ENCODE measurements at regions not wholly inside any gene's neighbourhood (a gene's known extent, or its start where the extent isn't known, plus 50 kb on each side); places are given as distances from the start of the nearest gene placed in this dataset.

- no peaks in the 10 kb centered on the region for H3K4me1 ChIP-seq (ENCODE audit: control insufficient read depth in 1 of 2, insufficient read depth in 2 of 2, low read length in 2 of 2)
- H3K4me3 ChIP-seq (ENCODE audit: low read depth in 1 of 2, low read length in 2 of 2), result no peak overlapping the region
- H3K36me3 ChIP-seq (ENCODE audit: control insufficient read depth in 1 of 2, insufficient read depth in 2 of 2, low read length in 2 of 2), result no peaks in the 10 kb centered on the region
- no peak overlapping the region for H3K27ac ChIP-seq (ENCODE audit: low read length)
- H3K27me3 ChIP-seq (ENCODE audit: low read depth, low read length), result no peaks in the 10 kb centered on the region
- no peaks in the 10 kb centered on the region for H3K9me3 ChIP-seq (ENCODE audit: control insufficient read depth in 1 of 2, low read length in 2 of 2)
Observed at GRCh38 chr3:5304789-5305683, 117.5 kb downstream of the EDEM1 start.

DNA sequence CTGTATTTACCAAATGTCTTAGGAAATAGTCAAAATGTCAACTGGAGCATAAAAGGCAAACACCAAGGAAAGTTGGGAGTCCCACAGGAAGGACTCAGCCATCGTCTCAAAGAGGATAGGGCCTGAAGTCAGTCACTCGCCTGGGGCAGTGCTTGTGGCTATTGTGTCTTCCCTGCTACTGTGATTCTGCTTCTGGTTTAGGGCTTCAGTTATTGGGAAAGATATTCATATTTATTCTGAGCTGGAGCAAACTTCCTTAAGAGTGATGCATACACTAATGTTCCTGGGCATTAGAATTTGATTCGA is 118.1 kb downstream of the EDEM1 start:
- Histone ChIP-seq H3K27me3 (ENCODE audit: low read depth, low read length) (no peaks in the 10 kb centered on the region), H3K4me3 (ENCODE audit: low read depth in 1 of 2, low read length in 2 of 2) (no peak overlapping the region)

GRCh38 chr3:5309171-5309570 is 121.7 kb downstream of the EDEM1 start:
- no peak overlapping the region for H3K4me3 ChIP-seq (ENCODE audit: low read depth in 1 of 2, low read length in 2 of 2)
- H3K27me3 ChIP-seq (ENCODE audit: low read depth, low read length), result no peaks in the 10 kb centered on the region
- no peak overlapping the region for H3K27ac ChIP-seq (ENCODE audit: low read length)
- H3K4me1 ChIP-seq (ENCODE audit: control insufficient read depth in 1 of 2, insufficient read depth in 2 of 2, low read length in 2 of 2), result no peaks in the 10 kb centered on the region
- no peaks in the 10 kb centered on the region for H3K36me3 ChIP-seq (ENCODE audit: control insufficient read depth in 1 of 2, insufficient read depth in 2 of 2, low read length in 2 of 2)
- no peaks in the 10 kb centered on the region for H3K9me3 ChIP-seq (ENCODE audit: control insufficient read depth in 1 of 2, low read length in 2 of 2)

More for the DNA sequence above, 118.1 kb downstream of the EDEM1 start:
- H3K4me1 ChIP-seq (ENCODE audit: control insufficient read depth in 1 of 2, insufficient read depth in 2 of 2, low read length in 2 of 2), result no peaks in the 10 kb centered on the region
- no peaks in the 10 kb centered on the region for H3K36me3 ChIP-seq (ENCODE audit: control insufficient read depth in 1 of 2, insufficient read depth in 2 of 2, low read length in 2 of 2)
- H3K9me3 ChIP-seq (ENCODE audit: control insufficient read depth in 1 of 2, low read length in 2 of 2), result no peaks in the 10 kb centered on the region
- no peak overlapping the region for H3K27ac ChIP-seq (ENCODE audit: low read length)

GRCh38 chr3:5309602-5310001 is 122.1 kb downstream of the EDEM1 start:
- Histone ChIP-seq H3K27me3 (ENCODE audit: low read depth, low read length) (no peaks in the 10 kb centered on the region), H3K36me3 (ENCODE audit: control insufficient read depth in 1 of 2, insufficient read depth in 2 of 2, low read length in 2 of 2) (no peaks in the 10 kb centered on the region), H3K9me3 (ENCODE audit: control insufficient read depth in 1 of 2, low read length in 2 of 2) (no peaks in the 10 kb centered on the region), H3K4me1 (ENCODE audit: control insufficient read depth in 1 of 2, insufficient read depth in 2 of 2, low read length in 2 of 2) (no peaks in the 10 kb centered on the region), H3K4me3 (ENCODE audit: low read depth in 1 of 2, low read length in 2 of 2) (no peak overlapping the region), H3K27ac (ENCODE audit: low read length) (no peak overlapping the region)

GRCh38 chr3:5310509-5310908 is 123.0 kb downstream of the EDEM1 start:
- Histone ChIP-seq H3K27ac (ENCODE audit: low read length) (no peak overlapping the region), H3K27me3 (ENCODE audit: low read depth, low read length) (no peaks in the 10 kb centered on the region), H3K9me3 (ENCODE audit: control insufficient read depth in 1 of 2, low read length in 2 of 2) (no peaks in the 10 kb centered on the region), H3K4me1 (ENCODE audit: control insufficient read depth in 1 of 2, insufficient read depth in 2 of 2, low read length in 2 of 2) (no peaks in the 10 kb centered on the region), H3K4me3 (ENCODE audit: low read depth in 1 of 2, low read length in 2 of 2) (no peak overlapping the region), H3K36me3 (ENCODE audit: control insufficient read depth in 1 of 2, insufficient read depth in 2 of 2, low read length in 2 of 2) (no peaks in the 10 kb centered on the region)

DNA sequence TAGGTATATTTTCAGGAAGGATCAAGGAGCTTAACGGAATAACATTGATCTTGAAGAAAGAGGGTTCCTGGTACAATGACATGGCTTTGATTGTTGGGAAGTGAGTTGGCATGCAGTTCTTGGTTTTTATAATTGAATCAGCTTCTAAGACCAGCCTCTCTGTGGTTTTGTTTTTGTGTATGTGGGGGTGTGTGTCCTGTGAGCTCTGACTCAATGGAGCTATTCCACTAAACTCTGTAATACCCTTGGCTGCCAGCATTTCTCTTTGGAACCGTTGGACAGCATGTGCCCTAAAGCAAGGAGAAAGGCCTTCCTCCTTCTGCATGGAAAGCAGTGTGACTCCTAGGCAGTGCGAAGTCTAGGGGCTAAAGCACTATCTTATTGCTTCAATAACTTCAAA is 124.8 kb downstream of the EDEM1 start:
- no peak overlapping the region for H3K27ac ChIP-seq (ENCODE audit: low read length)
- H3K36me3 ChIP-seq (ENCODE audit: control insufficient read depth in 1 of 2, insufficient read depth in 2 of 2, low read length in 2 of 2), result no peaks in the 10 kb centered on the region
- no peaks in the 10 kb centered on the region for H3K9me3 ChIP-seq (ENCODE audit: control insufficient read depth in 1 of 2, low read length in 2 of 2)
- no peaks in the 10 kb centered on the region for H3K4me1 ChIP-seq (ENCODE audit: control insufficient read depth in 1 of 2, insufficient read depth in 2 of 2, low read length in 2 of 2)
- H3K4me3 ChIP-seq (ENCODE audit: low read depth in 1 of 2, low read length in 2 of 2), result no peak overlapping the region
- no peaks in the 10 kb centered on the region for H3K27me3 ChIP-seq (ENCODE audit: low read depth, low read length)

DNA sequence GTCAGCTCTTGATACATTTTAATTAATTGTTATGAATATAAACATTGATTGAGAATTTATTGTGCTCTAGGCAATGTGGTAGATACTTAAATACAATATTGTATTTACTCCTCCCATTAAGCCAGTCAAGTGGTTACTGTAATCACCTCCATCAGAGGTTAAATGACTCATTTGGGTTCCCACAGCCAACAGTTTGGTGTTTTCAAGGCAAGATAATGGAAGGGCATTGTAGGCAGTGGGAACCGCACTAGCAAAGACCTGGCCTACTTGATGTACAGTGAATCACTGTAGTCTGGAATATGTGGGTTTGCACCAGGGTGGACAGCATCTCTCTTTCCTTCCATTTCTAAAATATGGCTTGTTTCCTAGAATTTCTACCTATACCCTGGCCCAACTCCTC is 127.4 kb downstream of the EDEM1 start:
- Histone ChIP-seq H3K36me3 (ENCODE audit: control insufficient read depth in 1 of 2, insufficient read depth in 2 of 2, low read length in 2 of 2) (no peaks in the 10 kb centered on the region), H3K4me1 (ENCODE audit: control insufficient read depth in 1 of 2, insufficient read depth in 2 of 2, low read length in 2 of 2) (no peaks in the 10 kb centered on the region), H3K27ac (ENCODE audit: low read length) (no peak overlapping the region), H3K27me3 (ENCODE audit: low read depth, low read length) (no peaks in the 10 kb centered on the region), H3K4me3 (ENCODE audit: low read depth in 1 of 2, low read length in 2 of 2) (no peak overlapping the region), H3K9me3 (ENCODE audit: control insufficient read depth in 1 of 2, low read length in 2 of 2) (no peaks in the 10 kb centered on the region)

DNA sequence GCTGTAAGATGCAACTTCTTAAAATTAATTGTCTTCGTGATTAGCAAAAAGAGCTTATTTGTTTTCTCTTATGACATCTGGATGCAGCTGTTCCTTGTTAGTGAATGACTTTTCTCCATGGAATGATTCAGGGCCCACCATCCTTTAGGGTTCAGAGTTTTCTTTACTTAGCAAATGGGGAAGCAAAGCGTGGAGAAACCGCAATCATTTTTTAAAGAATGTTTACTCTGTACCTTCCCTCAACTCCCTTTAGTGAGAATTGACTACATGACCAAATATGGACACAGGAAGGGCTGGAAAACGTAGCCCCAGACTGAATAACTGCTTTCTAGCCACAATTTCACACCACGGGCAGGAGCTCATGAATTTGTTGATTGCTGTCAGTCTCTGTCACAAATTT is 130.1 kb downstream of the EDEM1 start:
- H3K27ac ChIP-seq (ENCODE audit: low read length), result no peak overlapping the region
- H3K36me3 ChIP-seq (ENCODE audit: control insufficient read depth in 1 of 2, insufficient read depth in 2 of 2, low read length in 2 of 2), result no peaks in the 10 kb centered on the region
- no peak overlapping the region for H3K4me3 ChIP-seq (ENCODE audit: low read depth in 1 of 2, low read length in 2 of 2)
- H3K27me3 ChIP-seq (ENCODE audit: low read depth, low read length), result no peaks in the 10 kb centered on the region
- no peaks in the 10 kb centered on the region for H3K9me3 ChIP-seq (ENCODE audit: control insufficient read depth in 1 of 2, low read length in 2 of 2)
- no peaks in the 10 kb centered on the region for H3K4me1 ChIP-seq (ENCODE audit: control insufficient read depth in 1 of 2, insufficient read depth in 2 of 2, low read length in 2 of 2)

- H3K27me3 ChIP-seq (ENCODE audit: low read depth, low read length), result no peaks in the 10 kb centered on the region
- no peak overlapping the region for H3K27ac ChIP-seq (ENCODE audit: low read length)
- H3K4me1 ChIP-seq (ENCODE audit: control insufficient read depth in 1 of 2, insufficient read depth in 2 of 2, low read length in 2 of 2), result no peaks in the 10 kb centered on the region
- H3K9me3 ChIP-seq (ENCODE audit: control insufficient read depth in 1 of 2, low read length in 2 of 2), result no peaks in the 10 kb centered on the region
- no peaks in the 10 kb centered on the region for H3K36me3 ChIP-seq (ENCODE audit: control insufficient read depth in 1 of 2, insufficient read depth in 2 of 2, low read length in 2 of 2)
- H3K4me3 ChIP-seq (ENCODE audit: low read depth in 1 of 2, low read length in 2 of 2), result no peak overlapping the region
Observed at GRCh38 chr3:5319454-5319853, 131.9 kb downstream of the EDEM1 start.

- H3K4me1 ChIP-seq (ENCODE audit: control insufficient read depth in 1 of 2, insufficient read depth in 2 of 2, low read length in 2 of 2), result no peaks in the 10 kb centered on the region
Observed at GRCh38 chr3:5321666-5322340, 134.3 kb downstream of the EDEM1 start.

GRCh38 chr3:5324780-5325179 is 137.3 kb downstream of the EDEM1 start:
- Histone ChIP-seq H3K4me3 (ENCODE audit: low read depth in 1 of 2, low read length in 2 of 2) (no peak overlapping the region), H3K36me3 (ENCODE audit: control insufficient read depth in 1 of 2, insufficient read depth in 2 of 2, low read length in 2 of 2) (no peaks in the 10 kb centered on the region), H3K27me3 (ENCODE audit: low read depth, low read length) (no peaks in the 10 kb centered on the region), H3K9me3 (ENCODE audit: control insufficient read depth in 1 of 2, low read length in 2 of 2) (no peaks in the 10 kb centered on the region), H3K4me1 (ENCODE audit: control insufficient read depth in 1 of 2, insufficient read depth in 2 of 2, low read length in 2 of 2) (no peaks in the 10 kb centered on the region), H3K27ac (ENCODE audit: low read length) (no peak overlapping the region)

More at GRCh38 chr3:5321666-5322340, 134.3 kb downstream of the EDEM1 start:
- H3K27ac ChIP-seq (ENCODE audit: low read length), result no peak overlapping the region
- no peaks in the 10 kb centered on the region for H3K36me3 ChIP-seq (ENCODE audit: control insufficient read depth in 1 of 2, insufficient read depth in 2 of 2, low read length in 2 of 2)
- no peak overlapping the region for H3K4me3 ChIP-seq (ENCODE audit: low read depth in 1 of 2, low read length in 2 of 2)
- H3K9me3 ChIP-seq (ENCODE audit: control insufficient read depth in 1 of 2, low read length in 2 of 2), result no peaks in the 10 kb centered on the region
- no peaks in the 10 kb centered on the region for H3K27me3 ChIP-seq (ENCODE audit: low read depth, low read length)
